ENCODE measurements at regions not wholly inside any gene's neighbourhood (a gene's known extent, or its start where the extent isn't known, plus 50 kb on each side); places are given as distances from the start of the nearest gene placed in this dataset.

GRCh38 chr1:106200711-106201110, 855.8 kb upstream of the PRMT6 start:
- TF ChIP-seq, protein P1, sequence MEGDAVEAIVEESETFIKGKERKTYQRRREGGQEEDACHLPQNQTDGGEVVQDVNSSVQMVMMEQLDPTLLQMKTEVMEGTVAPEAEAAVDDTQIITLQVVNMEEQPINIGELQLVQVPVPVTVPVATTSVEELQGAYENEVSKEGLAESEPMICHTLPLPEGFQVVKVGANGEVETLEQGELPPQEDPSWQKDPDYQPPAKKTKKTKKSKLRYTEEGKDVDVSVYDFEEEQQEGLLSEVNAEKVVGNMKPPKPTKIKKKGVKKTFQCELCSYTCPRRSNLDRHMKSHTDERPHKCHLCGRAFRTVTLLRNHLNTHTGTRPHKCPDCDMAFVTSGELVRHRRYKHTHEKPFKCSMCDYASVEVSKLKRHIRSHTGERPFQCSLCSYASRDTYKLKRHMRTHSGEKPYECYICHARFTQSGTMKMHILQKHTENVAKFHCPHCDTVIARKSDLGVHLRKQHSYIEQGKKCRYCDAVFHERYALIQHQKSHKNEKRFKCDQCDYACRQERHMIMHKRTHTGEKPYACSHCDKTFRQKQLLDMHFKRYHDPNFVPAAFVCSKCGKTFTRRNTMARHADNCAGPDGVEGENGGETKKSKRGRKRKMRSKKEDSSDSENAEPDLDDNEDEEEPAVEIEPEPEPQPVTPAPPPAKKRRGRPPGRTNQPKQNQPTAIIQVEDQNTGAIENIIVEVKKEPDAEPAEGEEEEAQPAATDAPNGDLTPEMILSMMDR (IDR thresholded peaks at IDR 0.05; ENCODE audit: borderline replicate concordance, extremely low read depth, low read length, poor library complexity, severe bottlenecking): no peak
- no peak for TF ChIP-seq EZH2 (IDR thresholded peaks at IDR 0.05; ENCODE audit: borderline replicate concordance, low read depth, low read length, severe bottlenecking)
